ENCODE measurements at regions not wholly inside any gene's neighbourhood (a gene's known extent, or its start where the extent isn't known, plus 50 kb on each side); places are given as distances from the start of the nearest gene placed in this dataset.

- no peak overlapping the region for H3K4me2 ChIP-seq (ENCODE audit: low read depth, low read length, poor library complexity, severe bottlenecking)
- no peaks in the 10 kb centered on the region for H3K9me2 ChIP-seq (replicated peaks; ENCODE audit: insufficient read depth, low read length)
- no peaks in the 10 kb centered on the region for H4K20me1 ChIP-seq (ENCODE audit: low read depth, low read length)
- no peaks in the 10 kb centered on the region for H3K9me3 ChIP-seq (ENCODE audit: insufficient read depth, low read length)
- H3K27me3 ChIP-seq (ENCODE audit: low read length) = no peaks in the 10 kb centered on the region
- H3K36me3 ChIP-seq (ENCODE audit: low read length) = no peaks in the 10 kb centered on the region
- no peak for TF ChIP-seq EZH2phosphoT487 (conservative IDR thresholded peaks at IDR 0.05; ENCODE audit: low read length)
- TF ChIP-seq, protein P1, sequence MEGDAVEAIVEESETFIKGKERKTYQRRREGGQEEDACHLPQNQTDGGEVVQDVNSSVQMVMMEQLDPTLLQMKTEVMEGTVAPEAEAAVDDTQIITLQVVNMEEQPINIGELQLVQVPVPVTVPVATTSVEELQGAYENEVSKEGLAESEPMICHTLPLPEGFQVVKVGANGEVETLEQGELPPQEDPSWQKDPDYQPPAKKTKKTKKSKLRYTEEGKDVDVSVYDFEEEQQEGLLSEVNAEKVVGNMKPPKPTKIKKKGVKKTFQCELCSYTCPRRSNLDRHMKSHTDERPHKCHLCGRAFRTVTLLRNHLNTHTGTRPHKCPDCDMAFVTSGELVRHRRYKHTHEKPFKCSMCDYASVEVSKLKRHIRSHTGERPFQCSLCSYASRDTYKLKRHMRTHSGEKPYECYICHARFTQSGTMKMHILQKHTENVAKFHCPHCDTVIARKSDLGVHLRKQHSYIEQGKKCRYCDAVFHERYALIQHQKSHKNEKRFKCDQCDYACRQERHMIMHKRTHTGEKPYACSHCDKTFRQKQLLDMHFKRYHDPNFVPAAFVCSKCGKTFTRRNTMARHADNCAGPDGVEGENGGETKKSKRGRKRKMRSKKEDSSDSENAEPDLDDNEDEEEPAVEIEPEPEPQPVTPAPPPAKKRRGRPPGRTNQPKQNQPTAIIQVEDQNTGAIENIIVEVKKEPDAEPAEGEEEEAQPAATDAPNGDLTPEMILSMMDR (IDR thresholded peaks at IDR 0.05; ENCODE audit: insufficient read depth, low read length, poor library complexity, severe bottlenecking) = no peak
- H3F3A ChIP-seq (ENCODE audit: insufficient read depth) = no peaks in the 10 kb centered on the region
- H3K27ac ChIP-seq (ENCODE audit: low read depth, low read length) = no peak overlapping the region
- no peak overlapping the region for H3K9ac ChIP-seq (ENCODE audit: low read length)
- no peak overlapping the region for H3K4me3 ChIP-seq (ENCODE audit: insufficient read depth, low read length, poor library complexity, severe bottlenecking)
- no peaks in the 10 kb centered on the region for H3K79me2 ChIP-seq (ENCODE audit: insufficient read depth, low read length)
- H2AFZ ChIP-seq (ENCODE audit: low read depth, low read length, severe bottlenecking) = no peak overlapping the region
These were observed 82.3 kb downstream of the CEBPB start for GRCh38 chr20:50272724-50273446.

DNA sequence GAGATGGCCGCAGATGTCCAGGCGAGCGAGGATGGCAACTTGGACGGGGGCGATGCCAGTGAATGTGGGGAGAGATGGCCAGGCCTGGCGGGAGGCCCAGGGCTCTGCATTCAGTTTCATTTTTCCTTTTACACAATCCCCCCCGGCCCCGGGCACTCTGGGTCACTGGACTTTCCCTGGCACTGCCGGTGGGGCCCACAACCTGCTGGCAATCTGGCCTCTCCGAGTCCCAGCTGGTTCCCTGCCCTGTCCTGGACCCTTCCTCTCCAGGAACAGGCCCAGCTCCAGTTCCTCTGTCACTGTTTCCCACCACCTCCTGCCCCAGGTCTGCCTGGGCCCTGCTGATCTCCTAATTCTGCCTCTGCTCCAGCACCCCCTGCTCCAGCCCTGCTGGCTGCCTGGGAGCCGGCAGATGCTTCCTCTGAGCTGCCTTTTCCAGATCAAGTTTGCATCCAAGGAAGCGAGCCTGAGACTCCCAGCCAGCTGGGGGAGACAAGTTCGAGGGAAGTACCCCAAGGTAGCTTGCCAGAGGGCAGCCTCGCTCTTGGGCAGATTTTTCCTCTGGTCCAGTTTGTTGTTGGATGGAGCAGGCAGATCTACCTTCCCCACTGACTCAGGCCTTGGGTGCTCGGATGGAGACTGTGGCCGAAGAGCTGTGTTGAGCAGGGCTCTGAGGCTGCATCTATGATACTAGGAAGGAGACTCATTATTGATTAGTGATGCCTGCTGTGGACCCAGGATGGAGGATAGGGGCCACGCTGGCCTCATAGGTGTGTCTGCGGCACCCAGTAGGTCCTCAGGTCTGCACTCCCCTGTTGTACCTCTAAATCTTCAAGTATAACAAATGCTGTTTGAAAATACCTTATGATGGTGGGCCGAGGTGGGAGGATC lies 83.2 kb downstream of the CEBPB start:
- Histone ChIP-seq H3K27me3 (ENCODE audit: low read length) (no peaks in the 10 kb centered on the region), H3K9ac (ENCODE audit: low read length) (no peak overlapping the region), H3K4me3 (ENCODE audit: insufficient read depth, low read length, poor library complexity, severe bottlenecking) (no peak overlapping the region)

DNA sequence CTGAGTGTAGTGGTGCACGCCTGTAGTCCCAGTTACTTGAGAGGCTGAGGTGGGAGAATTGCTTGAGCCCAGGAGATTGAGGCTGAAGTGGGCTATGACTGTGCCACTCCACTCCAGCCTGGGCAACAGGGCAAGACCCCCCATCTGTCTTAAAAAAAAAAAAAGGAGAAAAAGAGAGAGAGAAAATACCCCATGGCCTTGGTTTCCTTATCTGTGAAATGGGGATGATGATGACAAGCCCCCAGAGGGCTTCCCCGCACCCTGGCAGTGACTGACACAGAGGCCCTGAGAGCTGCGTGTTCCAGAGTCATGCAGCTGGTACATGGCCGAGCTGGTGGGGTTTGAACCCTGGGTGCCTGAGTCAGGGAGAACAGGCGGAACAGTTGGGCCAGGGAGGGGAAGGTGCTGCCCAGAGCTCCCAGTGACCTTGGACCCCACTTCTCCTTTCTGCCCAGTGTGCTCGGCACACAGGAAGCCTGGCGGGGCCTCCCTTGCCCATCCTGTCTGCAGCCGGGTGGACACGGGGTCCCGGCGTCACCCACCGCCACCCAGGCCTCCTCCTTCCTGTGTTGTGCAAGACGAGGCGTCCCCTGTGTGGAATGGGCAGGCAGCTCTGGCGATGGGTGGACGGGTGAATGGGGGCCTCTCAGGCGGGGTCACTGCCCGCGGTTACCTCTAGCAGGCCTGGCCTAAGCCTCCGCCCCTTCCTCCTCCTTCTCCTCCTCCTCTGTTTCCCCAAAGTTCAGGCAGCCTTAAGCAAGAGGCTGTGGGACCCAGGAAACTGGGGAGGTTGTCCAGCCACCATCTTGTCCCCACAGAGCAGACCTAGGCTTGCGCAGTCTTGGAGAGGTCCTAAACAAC lies 84.2 kb downstream of the CEBPB start:
- no peak overlapping the region for H3K4me2 ChIP-seq (ENCODE audit: low read depth, low read length, poor library complexity, severe bottlenecking)
- no peak overlapping the region for H3K27ac ChIP-seq (ENCODE audit: low read depth, low read length)
- no peaks in the 10 kb centered on the region for H3F3A ChIP-seq (ENCODE audit: insufficient read depth)
- H4K20me1 ChIP-seq (ENCODE audit: low read depth, low read length) = no peaks in the 10 kb centered on the region
- H3K9ac ChIP-seq (ENCODE audit: low read length) = no peak overlapping the region
- no peaks in the 10 kb centered on the region for H3K79me2 ChIP-seq (ENCODE audit: insufficient read depth, low read length)
- H2AFZ ChIP-seq (ENCODE audit: low read depth, low read length, severe bottlenecking) = no peak overlapping the region
- H3K9me2 ChIP-seq (replicated peaks; ENCODE audit: insufficient read depth, low read length) = no peaks in the 10 kb centered on the region
- no peaks in the 10 kb centered on the region for H3K27me3 ChIP-seq (ENCODE audit: low read length)
- no peak for TF ChIP-seq EZH2phosphoT487 (conservative IDR thresholded peaks at IDR 0.05; ENCODE audit: low read length)
- TF ChIP-seq, protein P1 (IDR thresholded peaks at IDR 0.05; ENCODE audit: insufficient read depth, low read length, poor library complexity, severe bottlenecking) = no peak
- no peaks in the 10 kb centered on the region for H3K9me3 ChIP-seq (ENCODE audit: insufficient read depth, low read length)
- no peaks in the 10 kb centered on the region for H3K36me3 ChIP-seq (ENCODE audit: low read length)
- no peak overlapping the region for H3K4me3 ChIP-seq (ENCODE audit: insufficient read depth, low read length, poor library complexity, severe bottlenecking)

More for the DNA sequence above, 83.2 kb downstream of the CEBPB start:
- Histone ChIP-seq H3K36me3 (ENCODE audit: low read length) (no peaks in the 10 kb centered on the region), H3K79me2 (ENCODE audit: insufficient read depth, low read length) (no peaks in the 10 kb centered on the region), H3K9me3 (ENCODE audit: insufficient read depth, low read length) (no peaks in the 10 kb centered on the region), H2AFZ (ENCODE audit: low read depth, low read length, severe bottlenecking) (no peak overlapping the region), H3K4me2 (ENCODE audit: low read depth, low read length, poor library complexity, severe bottlenecking) (no peak overlapping the region), H3K9me2 (replicated peaks; ENCODE audit: insufficient read depth, low read length) (no peaks in the 10 kb centered on the region), H4K20me1 (ENCODE audit: low read depth, low read length) (no peaks in the 10 kb centered on the region), H3K27ac (ENCODE audit: low read depth, low read length) (no peak overlapping the region), H3F3A (ENCODE audit: insufficient read depth) (no peaks in the 10 kb centered on the region)
- TF ChIP-seq EZH2phosphoT487 (conservative IDR thresholded peaks at IDR 0.05; ENCODE audit: low read length) = no peak
- TF ChIP-seq, protein P1 (IDR thresholded peaks at IDR 0.05; ENCODE audit: insufficient read depth, low read length, poor library complexity, severe bottlenecking) = no peak

All from SU-DHL-6 (cell line).